SH-SY5Y (cell line): ENCODE measurements at regions not wholly inside any gene's neighbourhood (a gene's known extent, or its start where the extent isn't known, plus 50 kb on each side); places are given as distances from the start of the nearest gene placed in this dataset.

Experiments
- GATA2 ChIP-seq: IDR thresholded peaks from 2 replicates; pipeline ENCODE4 v1.6.1; 2011; ENCODE audit warnings: mild to moderate bottlenecking, low read depth, low read length
- GATA3 ChIP-seq: IDR thresholded peaks from 2 replicates; pipeline ENCODE4 v1.6.1; 2011; ENCODE audit warnings: low read depth, mild to moderate bottlenecking, low read length, moderate library complexity

DNA sequence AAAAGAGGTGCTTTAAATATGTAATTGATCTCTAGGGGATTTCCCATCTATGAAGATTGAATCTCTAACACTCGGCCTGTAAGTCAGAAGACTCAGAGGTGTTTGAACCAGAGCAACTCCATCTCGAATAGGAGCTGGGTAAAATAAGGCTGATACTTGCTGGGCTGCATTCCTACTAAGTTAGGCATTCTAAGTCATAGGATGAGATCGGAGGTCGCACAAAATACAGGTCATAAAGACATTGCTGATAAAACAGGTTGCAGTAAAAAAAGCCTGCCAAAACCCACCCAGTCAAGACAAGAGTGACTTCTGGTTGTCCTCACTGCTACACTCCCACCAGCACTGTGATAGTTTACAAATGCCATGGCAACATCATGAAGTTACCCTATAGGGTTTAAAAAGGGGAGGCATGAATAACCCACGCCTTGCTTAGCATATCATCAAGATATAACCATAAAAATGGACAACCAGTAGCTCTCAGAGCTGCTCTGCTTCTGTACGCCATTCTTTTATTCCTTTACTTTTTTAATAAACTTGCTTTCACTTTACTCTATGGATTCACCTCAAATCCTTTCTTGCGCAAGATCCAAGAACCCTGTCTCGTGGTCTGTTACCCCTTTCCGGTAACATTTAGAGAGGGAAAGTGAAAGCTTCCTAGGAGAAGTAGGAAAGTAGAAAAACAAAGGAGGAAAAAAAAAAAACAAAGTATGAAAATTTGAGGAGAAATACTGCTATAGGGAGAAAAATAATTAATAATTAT, 129.7 kb upstream of the PHACTR1 start:
- no peak for TF ChIP-seq GATA3
- TF ChIP-seq GATA2: no peak
